C4-2B (cell line): ENCODE measurements at regions not wholly inside any gene's neighbourhood (a gene's known extent, or its start where the extent isn't known, plus 50 kb on each side); places are given as distances from the start of the nearest gene placed in this dataset.

ENCODE experiments used
- H3K27ac ChIP-seq: fragments of 450-650 bp; 2 replicates; pipeline ENCODE4 v1.5.1; 2017
- ZFX ChIP-seq: fragments of 450-650 bp; IDR thresholded peaks from 2 replicates; pipeline ENCODE4 v1.6.1; 2017
- TF ChIP-seq, protein P1 (sequence below): fragments of 450-650 bp; conservative IDR thresholded peaks from 2 replicates; pipeline ENCODE4 v1.5.1; 2017; ENCODE audit warnings: mild to moderate bottlenecking

DNA sequence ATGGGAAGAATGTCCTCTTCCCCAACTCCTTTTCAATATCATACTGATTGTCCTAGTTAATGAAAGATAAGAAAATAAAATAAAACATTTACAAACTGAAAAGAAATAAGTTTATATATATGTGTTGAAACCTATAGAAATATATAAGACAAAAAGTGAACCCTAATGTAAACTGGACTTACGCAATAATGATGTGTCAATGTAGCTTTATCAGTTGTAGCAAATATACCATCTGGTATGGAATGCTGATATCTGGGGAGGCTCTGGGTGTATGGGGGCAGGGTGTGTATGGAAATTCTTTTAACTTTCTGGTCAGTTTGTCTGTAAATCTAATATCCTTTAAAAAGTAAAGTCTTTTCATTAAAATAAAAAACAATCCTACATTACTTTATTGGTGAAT is 603.9 kb downstream of the DMRTA1 start:
- no peak overlapping the region for H3K27ac ChIP-seq
- TF ChIP-seq, protein P1, sequence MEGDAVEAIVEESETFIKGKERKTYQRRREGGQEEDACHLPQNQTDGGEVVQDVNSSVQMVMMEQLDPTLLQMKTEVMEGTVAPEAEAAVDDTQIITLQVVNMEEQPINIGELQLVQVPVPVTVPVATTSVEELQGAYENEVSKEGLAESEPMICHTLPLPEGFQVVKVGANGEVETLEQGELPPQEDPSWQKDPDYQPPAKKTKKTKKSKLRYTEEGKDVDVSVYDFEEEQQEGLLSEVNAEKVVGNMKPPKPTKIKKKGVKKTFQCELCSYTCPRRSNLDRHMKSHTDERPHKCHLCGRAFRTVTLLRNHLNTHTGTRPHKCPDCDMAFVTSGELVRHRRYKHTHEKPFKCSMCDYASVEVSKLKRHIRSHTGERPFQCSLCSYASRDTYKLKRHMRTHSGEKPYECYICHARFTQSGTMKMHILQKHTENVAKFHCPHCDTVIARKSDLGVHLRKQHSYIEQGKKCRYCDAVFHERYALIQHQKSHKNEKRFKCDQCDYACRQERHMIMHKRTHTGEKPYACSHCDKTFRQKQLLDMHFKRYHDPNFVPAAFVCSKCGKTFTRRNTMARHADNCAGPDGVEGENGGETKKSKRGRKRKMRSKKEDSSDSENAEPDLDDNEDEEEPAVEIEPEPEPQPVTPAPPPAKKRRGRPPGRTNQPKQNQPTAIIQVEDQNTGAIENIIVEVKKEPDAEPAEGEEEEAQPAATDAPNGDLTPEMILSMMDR: no peak
- no peak for TF ChIP-seq ZFX

DNA sequence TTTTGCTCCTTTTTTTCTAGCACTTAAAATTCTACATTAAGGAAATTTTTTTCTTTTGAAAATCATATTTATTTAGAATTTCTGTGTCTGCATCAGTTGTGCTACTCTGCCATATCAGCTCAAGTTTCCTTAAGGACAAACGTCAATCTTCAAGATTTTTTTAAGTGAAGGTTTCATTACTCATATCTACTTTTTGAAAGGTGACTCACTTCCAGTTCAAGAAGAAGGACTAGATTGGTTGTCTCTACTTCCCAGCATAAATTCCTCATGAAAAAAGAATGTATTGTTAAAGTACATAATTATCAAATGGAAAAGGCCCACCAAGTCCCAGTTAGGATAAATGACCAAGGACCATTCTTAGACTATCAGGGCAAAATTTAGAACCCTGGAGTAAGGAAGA is 626.5 kb downstream of the DMRTA1 start:
- TF ChIP-seq, protein P1: no peak
- TF ChIP-seq ZFX: no peak
- H3K27ac ChIP-seq: no peak overlapping the region

- TF ChIP-seq, protein P1: no peak
- TF ChIP-seq ZFX: no peak
- no peak overlapping the region for H3K27ac ChIP-seq
Observed at GRCh38 chr9:23079798-23080197, 633.2 kb downstream of the DMRTA1 start.

DNA sequence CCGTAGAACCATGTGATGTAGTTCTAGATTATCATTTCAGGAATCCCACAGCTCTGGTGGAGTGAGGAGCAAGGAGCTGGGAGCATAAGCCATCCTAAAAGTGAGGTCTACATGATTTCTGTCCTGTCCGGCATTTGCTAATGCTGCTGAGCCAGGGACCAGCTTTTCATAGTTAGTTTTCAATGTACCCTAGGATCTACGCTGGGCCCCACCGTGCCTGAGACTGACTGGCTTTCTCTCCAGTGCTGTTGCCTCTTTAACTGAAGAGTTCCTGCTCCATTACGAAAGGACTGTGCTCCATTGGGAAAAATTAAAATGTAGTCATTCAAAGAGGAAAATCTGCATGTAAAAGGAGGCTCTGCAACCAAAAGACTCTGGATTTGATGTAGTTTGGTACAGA is 634.8 kb downstream of the DMRTA1 start:
- TF ChIP-seq, protein P1: no peak
- TF ChIP-seq ZFX: no peak
- no peak overlapping the region for H3K27ac ChIP-seq

DNA sequence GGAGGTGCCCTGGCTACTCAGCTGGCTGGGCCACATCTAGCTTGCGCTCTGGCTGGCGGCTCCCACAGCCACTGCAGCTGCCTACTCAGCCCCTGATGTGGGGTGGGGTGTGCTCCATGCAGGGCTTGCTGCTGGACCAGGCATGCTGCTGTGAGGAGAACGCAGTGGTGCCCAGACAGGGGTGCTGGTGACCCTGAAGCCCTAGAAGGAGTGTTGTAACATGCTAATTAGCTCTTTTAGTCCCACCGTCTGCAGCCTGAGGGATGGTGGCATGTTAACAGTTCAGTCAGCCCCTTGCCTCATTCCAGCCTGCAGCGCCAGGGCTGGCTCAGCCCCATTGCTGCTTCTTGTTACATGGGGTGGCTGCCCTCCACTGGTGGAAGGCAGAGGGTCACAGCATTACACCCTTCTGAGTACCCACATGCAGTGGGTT is 642.3 kb downstream of the DMRTA1 start:
- no peak overlapping the region for H3K27ac ChIP-seq
- TF ChIP-seq ZFX: no peak
- TF ChIP-seq, protein P1: peak; percentile 46

DNA sequence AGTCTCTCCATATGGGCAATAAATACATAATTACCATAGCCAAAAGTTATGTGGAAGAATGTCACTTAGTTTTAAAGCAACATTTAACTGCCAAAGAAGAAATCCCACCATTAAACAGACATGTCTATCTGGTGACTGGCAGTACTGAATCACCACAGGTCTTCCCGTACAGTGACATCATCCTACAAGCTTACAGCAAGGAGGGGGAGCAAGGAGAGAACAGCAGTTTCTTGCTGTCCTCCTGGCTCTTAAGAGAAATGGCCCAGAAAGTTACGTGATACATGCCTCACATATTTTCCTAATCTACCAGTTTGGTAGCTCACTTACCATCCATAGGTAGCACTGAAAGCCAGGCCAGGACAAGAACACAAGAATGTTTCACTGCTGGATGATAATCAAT is 671.0 kb downstream of the DMRTA1 start:
- H3K27ac ChIP-seq: no peak overlapping the region
- TF ChIP-seq, protein P1: no peak
- TF ChIP-seq ZFX: no peak

DNA sequence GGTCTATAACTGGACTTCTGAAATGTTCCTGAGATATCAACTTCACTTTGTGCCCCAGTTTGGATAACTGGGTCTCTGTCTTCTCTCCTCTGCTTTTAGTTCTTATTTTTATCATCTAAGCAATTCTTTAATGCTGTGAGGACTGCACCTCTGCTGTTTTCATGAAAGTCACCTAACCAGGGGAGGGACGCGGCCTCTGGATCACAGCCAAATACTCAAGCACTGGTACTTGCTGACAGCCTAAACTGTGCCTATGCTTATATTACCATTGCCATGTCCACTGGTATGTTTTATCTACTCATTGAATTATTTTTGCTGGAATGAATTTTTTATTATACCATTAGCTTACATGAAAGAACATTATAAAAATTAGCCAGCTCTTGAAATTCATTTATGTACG is 674.0 kb downstream of the DMRTA1 start:
- no peak for TF ChIP-seq ZFX
- TF ChIP-seq, protein P1: no peak
- no peak overlapping the region for H3K27ac ChIP-seq
